Testis (tissue), 2 donors: ENCODE measurements at regions not wholly inside any gene's neighbourhood (a gene's known extent, or its start where the extent isn't known, plus 50 kb on each side); places are given as distances from the start of the nearest gene placed in this dataset.

Experiments
- CTCF ChIP-seq, 3 experiments: fragments of 450-650 bp in 2 of 3; fragments of 200-600 bp in 1 of 3; sonication (generic) in 1 of 3; IDR thresholded peaks; one replicate each; pipeline ENCODE4 v1.5.1; 2016 to 2019; ENCODE audit warnings: antibody characterized with exemption in 3 of 3, mild to moderate bottlenecking in 2 of 3, moderate library complexity in 1 of 3
- POLR2A ChIP-seq: fragments of 450-650 bp; IDR thresholded peaks from one replicate; pipeline ENCODE4 v1.6.1; 2017; ENCODE audit warnings: antibody characterized with exemption, mild to moderate bottlenecking, moderate library complexity

- no peak for TF ChIP-seq CTCF (IDR thresholded peaks at IDR 0.05)
- TF ChIP-seq POLR2A: no peak
Measured at GRCh38 chr7:81036871-81037270, 118.0 kb upstream of the SEMA3C start.
